HepG2 (cell line): ENCODE measurements at regions not wholly inside any gene's neighbourhood (a gene's known extent, or its start where the extent isn't known, plus 50 kb on each side); places are given as distances from the start of the nearest gene placed in this dataset.

Experiments used
- ATAC-seq: fragments of 200-7000 bp; cut with Tn5 transposase; 3 replicates; pipeline ENCODE4 v1.9.1; 2020; ENCODE audit warnings: mild to moderate bottlenecking, moderate library complexity
- BruUV-seq: library from RNA; stranded (reverse); fragments of 400-500 nt; replicated peaks from 2 replicates; lab custom pipeline; 2021; lab: Mats Ljungman, UMichigan
- CTCF ChIA-PET: fragments of 300-600 bp; formaldehyde crosslinking; extraction: SDS; loops from one replicate; lab custom pipeline; 2021; ENCODE audit warnings: low total read pairs, inconsistent platforms, low intra/inter-chr PET ratio; lab: Yijun Ruan, JAX
- POLR2A ChIA-PET: fragments of 350-600 bp; sonication (Branson Sonifier 250); formaldehyde crosslinking; loops from one replicate; lab custom pipeline; 2020; ENCODE audit warnings: antibody characterized with exemption, inconsistent platforms; lab: Yijun Ruan, JAX
- DNase-seq: peaks from one replicate; pipeline ENCODE4 v3.0.0-alpha.2; 2015; ENCODE audit warnings: low spot score
- FAIRE-seq: peaks from 3 replicates; lab custom pipeline; 2011; peaks lifted over from hg19 to GRCh38; lab: Jason Lieb, UNC
- H2AFZ ChIP-seq: one replicate; pipeline ENCODE4 v1.6.1; 2011; ENCODE audit warnings: low read length, inconsistent platforms
- H3K27ac ChIP-seq: fragments of 300-600 bp; 3 replicates; pipeline ENCODE4 v1.8.0; 2011; ENCODE audit warnings: mixed run types, mild to moderate bottlenecking, mixed read lengths, low read length, inconsistent platforms; ENCODE audit not compliant: insufficient read depth; ENCODE audit errors: extremely low read length
- H3K27me3 ChIP-seq, 2 experiments: fragments of 200-600 bp in 1 of 2; 2 replicates in 1 of 2; 3 replicates in 1 of 2; pipeline versions ENCODE4 v1.6.0 to v1.8.0; 2011; ENCODE audit warnings: low read length in 2 of 2, mild to moderate bottlenecking in 2 of 2, moderate library complexity in 2 of 2, inconsistent platforms in 1 of 2; ENCODE audit not compliant: insufficient read depth in 2 of 2, control insufficient read depth in 1 of 2
- H3K36me3 ChIP-seq, 2 experiments: fragments of 200-600 bp in 1 of 2; replicated peaks in 1 of 2; 2 replicates in 1 of 2; 3 replicates in 1 of 2; pipeline versions ENCODE4 v1.5.1 to v1.8.0; 2011; ENCODE audit warnings: low read length in 2 of 2, inconsistent platforms in 1 of 2; ENCODE audit not compliant: insufficient read depth in 2 of 2, control insufficient read depth in 1 of 2
- H3K4me1 ChIP-seq: 2 replicates; pipeline ENCODE4 v1.5.1; 2012; ENCODE audit warnings: low read length, inconsistent platforms; ENCODE audit not compliant: insufficient read depth
- H3K4me2 ChIP-seq: 2 replicates; pipeline ENCODE4 v1.6.0; 2011; ENCODE audit warnings: low read depth, low read length, inconsistent platforms
- H3K4me3 ChIP-seq, 3 experiments: fragments of 200-600 bp in 1 of 3; sonication (generic), shearing (Covaris generic) in 1 of 3; replicated peaks in 1 of 3; 2 replicates each; pipeline ENCODE4 v1.5.1; 2011 to 2016; ENCODE audit warnings: low read length in 3 of 3, inconsistent platforms in 2 of 3, low read depth in 2 of 3, mild to moderate bottlenecking in 2 of 3, control low read depth in 1 of 3, mixed read lengths in 1 of 3; ENCODE audit not compliant: insufficient read depth in 1 of 3
- H3K79me2 ChIP-seq: one replicate; pipeline ENCODE4 v1.6.1; 2011; ENCODE audit warnings: low read length, inconsistent platforms; ENCODE audit not compliant: insufficient read depth
- H3K9ac ChIP-seq: 2 replicates; pipeline ENCODE4 v1.6.0; 2011; ENCODE audit warnings: mild to moderate bottlenecking, low read depth, low read length, inconsistent platforms; ENCODE audit not compliant: insufficient read depth
- H3K9me3 ChIP-seq: 2 replicates; pipeline ENCODE4 v1.5.1; 2012; ENCODE audit warnings: mild to moderate bottlenecking, low read length
- H4K20me1 ChIP-seq: 2 replicates; pipeline ENCODE4 v1.6.0; 2011; ENCODE audit warnings: inconsistent platforms, mild to moderate bottlenecking, low read length, moderate library complexity; ENCODE audit not compliant: insufficient read depth
- ETS1 ChIP-seq: sonication (generic); formaldehyde crosslinking; IDR thresholded peaks from 2 replicates; pipeline ENCODE4 v1.4.0; 2020; ENCODE audit warnings: missing genetic modification reagents
- FOXC1 ChIP-seq: sonication (generic); formaldehyde crosslinking; IDR thresholded peaks from 2 replicates; pipeline ENCODE4 v1.8.0; 2022; ENCODE audit warnings: mild to moderate bottlenecking, missing genetic modification reagents, borderline replicate concordance
- HCFC1 ChIP-seq: fragments of 150-350 bp; IDR thresholded peaks from 2 replicates; pipeline ENCODE4 v1.6.1; 2014; ENCODE audit warnings: low read depth, low read length
- HNF4A ChIP-seq: sonication (generic); formaldehyde crosslinking; IDR thresholded peaks from 2 replicates; pipeline ENCODE4 v1.4.0; 2020; ENCODE audit warnings: missing genetic modification reagents
- KDM1A ChIP-seq: IDR thresholded peaks from 2 replicates; pipeline ENCODE4 v1.6.1; 2016; ENCODE audit warnings: missing compliant biosample characterization
- PRMT3 ChIP-seq: sonication (generic); formaldehyde crosslinking; IDR thresholded peaks from 2 replicates; pipeline ENCODE4 v1.8.1; 2022; ENCODE audit warnings: low read depth, mild to moderate bottlenecking, moderate library complexity, missing genetic modification reagents, borderline replicate concordance
- SP4 ChIP-seq: sonication (generic); formaldehyde crosslinking; IDR thresholded peaks from 2 replicates; pipeline ENCODE4 v1.8.1; 2023; ENCODE audit warnings: mild to moderate bottlenecking, missing genetic modification reagents
- TFAP4 ChIP-seq: sonication (generic); IDR thresholded peaks from 2 replicates; pipeline ENCODE4 v1.6.1; 2016; ENCODE audit warnings: low read depth, borderline replicate concordance
- USF2 ChIP-seq, 2 experiments: sonication (generic) in 1 of 2; formaldehyde crosslinking in 1 of 2; IDR thresholded peaks; 2 replicates each; pipeline versions ENCODE4 v1.5.1 to v1.6.1; 2011 to 2020; ENCODE audit warnings: borderline replicate concordance in 1 of 2, low read depth in 1 of 2, low read length in 1 of 2, mild to moderate bottlenecking in 1 of 2, missing genetic modification reagents in 1 of 2, moderate library complexity in 1 of 2
- ZHX1 ChIP-seq: sonication (generic); formaldehyde crosslinking; IDR thresholded peaks from 2 replicates; pipeline ENCODE4 v1.8.1; 2022; ENCODE audit warnings: low read depth, mild to moderate bottlenecking, missing genetic modification reagents
- ZNF207 ChIP-seq: fragments of 450-650 bp; IDR thresholded peaks from 2 replicates; pipeline ENCODE4 v1.6.1; 2016; ENCODE audit warnings: antibody characterized with exemption, borderline replicate concordance
- ZNF362 ChIP-seq: sonication (generic); formaldehyde crosslinking; IDR thresholded peaks from 2 replicates; pipeline ENCODE4 v1.4.0; 2020; ENCODE audit warnings: missing genetic modification reagents, mild to moderate bottlenecking, borderline replicate concordance
- ZNF549 ChIP-seq: sonication (generic); formaldehyde crosslinking; IDR thresholded peaks from 2 replicates; pipeline ENCODE4 v1.5.0; 2020; ENCODE audit warnings: missing genetic modification reagents
- ZNF589 ChIP-seq: sonication (generic); formaldehyde crosslinking; conservative IDR thresholded peaks from 2 replicates; pipeline ENCODE4 v1.8.0; 2022; ENCODE audit warnings: mild to moderate bottlenecking, moderate library complexity, missing genetic modification reagents
- ZNF670 ChIP-seq: sonication (generic); formaldehyde crosslinking; IDR thresholded peaks from 2 replicates; pipeline ENCODE4 v1.8.0; 2022; ENCODE audit warnings: mild to moderate bottlenecking, missing genetic modification reagents, borderline replicate concordance
- ZSCAN25 ChIP-seq: sonication (generic); formaldehyde crosslinking; IDR thresholded peaks from 2 replicates; pipeline ENCODE4 v1.8.0; 2022; ENCODE audit warnings: mild to moderate bottlenecking, missing genetic modification reagents
- WGBS: methylation state at CpG from one replicate; pipeline ENCODE4 v1.1.6; 2017; ENCODE audit warnings: low lambda C conversion rate; 5-methylcytosine and 5-hydroxymethylcytosine counted together
- in situ Hi-C: cut with HindIII; loops from 2 replicates; pipeline ENCODE4 v1.10.0; 2017; ENCODE audit warnings: low pct_unique_long_range_greater_than_20kb; ENCODE audit not compliant: extremely low pct_ligation_motif_present
- intact Hi-C: fragments of 100-400 bp; cut with micrococcal nuclease; formaldehyde crosslinking; loops from one replicate; pipeline ENCODE4 v1.10.0; 2022; ENCODE audit not compliant: unreplicated experiment

- H3K9me3 ChIP-seq = peaks cover 9% of the 10 kb centered on the region
- intact Hi-C loops = no loop called here
- no peak overlapping the region for H3K4me2 ChIP-seq
- H3K36me3 ChIP-seq = no peaks in the 10 kb centered on the region
- peak; percentile 56 for ATAC-seq
- H4K20me1 ChIP-seq = no peaks in the 10 kb centered on the region
- H2AFZ ChIP-seq = no peak overlapping the region
- H3K79me2 ChIP-seq = no peaks in the 10 kb centered on the region
- in situ Hi-C loops = no loop called here
- no CpG with 5 or more reads among the region's 1 CpG for WGBS
- H3K27me3 ChIP-seq = no peaks in the 10 kb centered on the region
- no TSS peak for BruUV-seq
- H3K4me3 ChIP-seq = no peak overlapping the region
- H3K4me1 ChIP-seq = no peaks in the 10 kb centered on the region
- ChIA-PET POLR2A (no interaction called here), CTCF (no interaction called here)
- H3K9ac ChIP-seq = no peak overlapping the region
- DNase-seq = peak; percentile 15
- FAIRE-seq = no peak
- H3K27ac ChIP-seq = no peak overlapping the region
- TF ChIP-seq TFAP4 (no peak), ZHX1 (CRISPR knock-in tag) (no peak), ZSCAN25 (CRISPR knock-in tag) (no peak), FOXC1 (CRISPR knock-in tag) (no peak), PRMT3 (CRISPR knock-in tag) (no peak), SP4 (CRISPR knock-in tag) (no peak), HCFC1 (no peak), ETS1 (CRISPR knock-in tag) (no peak), HNF4A (no peak), KDM1A (CRISPR knock-in tag) (no peak), USF2 (IDR thresholded peaks at IDR 0.05; ENCODE audit: low read depth, low read length) (no peak), USF2 (CRISPR knock-in tag; IDR thresholded peaks at IDR 0.05; ENCODE audit: borderline replicate concordance) (no peak), ZNF207 (no peak), ZNF670 (CRISPR knock-in tag) (no peak), ZNF589 (no peak), ZNF549 (CRISPR knock-in tag) (no peak), ZNF362 (no peak)
Measured at GRCh38 chr13:82758044-82758443, 1124.2 kb downstream of the SLITRK1 start.
